IMR-90 (cell line): ENCODE measurements at regions not wholly inside any gene's neighbourhood (a gene's known extent, or its start where the extent isn't known, plus 50 kb on each side); places are given as distances from the start of the nearest gene placed in this dataset.

Experiments
- CHD1 ChIP-seq: IDR thresholded peaks from 2 replicates; pipeline ENCODE4 v1.6.1; 2012; ENCODE audit warnings: low read depth, low read length, improper control_type of control experiment
- MAZ ChIP-seq: IDR thresholded peaks from 2 replicates; pipeline ENCODE4 v1.6.1; 2012; ENCODE audit warnings: low read depth, mild to moderate bottlenecking, low read length, improper control_type of control experiment, moderate library complexity, borderline replicate concordance
- SMC3 ChIP-seq: fragments of 150-350 bp; IDR thresholded peaks from 2 replicates; pipeline ENCODE4 v1.6.1; 2016; ENCODE audit warnings: low read depth, mild to moderate bottlenecking, antibody characterized with exemption, low read length, moderate library complexity
- TF ChIP-seq, protein P1 (sequence below): conservative IDR thresholded peaks from 2 replicates; pipeline ENCODE4 v1.5.1; 2012; ENCODE audit warnings: mild to moderate bottlenecking, low read depth, low read length, improper control_type of control experiment
- TF ChIP-seq, protein P2 (sequence below): fragments of 150-350 bp; IDR thresholded peaks from 2 replicates; pipeline ENCODE4 v1.6.1; 2017; ENCODE audit warnings: mild to moderate bottlenecking, antibody characterized with exemption, low read length, low read depth

DNA sequence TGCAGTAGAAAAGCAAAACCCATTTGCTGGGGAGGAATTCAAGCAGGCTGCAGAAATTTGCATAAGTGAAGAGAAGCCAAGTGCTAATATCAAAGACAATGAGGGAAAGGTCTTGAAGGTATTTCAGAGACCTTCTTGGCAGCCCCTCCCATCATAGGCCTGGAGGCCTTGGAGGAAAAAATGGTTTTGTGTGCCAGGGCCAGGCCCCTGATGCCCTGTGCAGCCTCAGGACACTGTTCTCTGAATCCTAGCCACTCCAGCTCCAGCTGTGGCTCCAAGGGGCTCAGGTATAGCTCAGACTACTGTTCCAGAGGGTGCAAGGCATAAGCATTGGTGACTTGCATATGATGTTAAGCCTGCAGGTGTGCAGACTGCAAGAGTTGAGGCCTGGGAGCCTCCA, 463.2 kb upstream of the ATXN8OS start:
- TF ChIP-seq SMC3, result no peak
- TF ChIP-seq, protein P1, sequence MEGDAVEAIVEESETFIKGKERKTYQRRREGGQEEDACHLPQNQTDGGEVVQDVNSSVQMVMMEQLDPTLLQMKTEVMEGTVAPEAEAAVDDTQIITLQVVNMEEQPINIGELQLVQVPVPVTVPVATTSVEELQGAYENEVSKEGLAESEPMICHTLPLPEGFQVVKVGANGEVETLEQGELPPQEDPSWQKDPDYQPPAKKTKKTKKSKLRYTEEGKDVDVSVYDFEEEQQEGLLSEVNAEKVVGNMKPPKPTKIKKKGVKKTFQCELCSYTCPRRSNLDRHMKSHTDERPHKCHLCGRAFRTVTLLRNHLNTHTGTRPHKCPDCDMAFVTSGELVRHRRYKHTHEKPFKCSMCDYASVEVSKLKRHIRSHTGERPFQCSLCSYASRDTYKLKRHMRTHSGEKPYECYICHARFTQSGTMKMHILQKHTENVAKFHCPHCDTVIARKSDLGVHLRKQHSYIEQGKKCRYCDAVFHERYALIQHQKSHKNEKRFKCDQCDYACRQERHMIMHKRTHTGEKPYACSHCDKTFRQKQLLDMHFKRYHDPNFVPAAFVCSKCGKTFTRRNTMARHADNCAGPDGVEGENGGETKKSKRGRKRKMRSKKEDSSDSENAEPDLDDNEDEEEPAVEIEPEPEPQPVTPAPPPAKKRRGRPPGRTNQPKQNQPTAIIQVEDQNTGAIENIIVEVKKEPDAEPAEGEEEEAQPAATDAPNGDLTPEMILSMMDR, result no peak
- no peak for TF ChIP-seq CHD1
- TF ChIP-seq, protein P2, sequence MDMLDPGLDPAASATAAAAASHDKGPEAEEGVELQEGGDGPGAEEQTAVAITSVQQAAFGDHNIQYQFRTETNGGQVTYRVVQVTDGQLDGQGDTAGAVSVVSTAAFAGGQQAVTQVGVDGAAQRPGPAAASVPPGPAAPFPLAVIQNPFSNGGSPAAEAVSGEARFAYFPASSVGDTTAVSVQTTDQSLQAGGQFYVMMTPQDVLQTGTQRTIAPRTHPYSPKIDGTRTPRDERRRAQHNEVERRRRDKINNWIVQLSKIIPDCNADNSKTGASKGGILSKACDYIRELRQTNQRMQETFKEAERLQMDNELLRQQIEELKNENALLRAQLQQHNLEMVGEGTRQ, result no peak
- no peak for TF ChIP-seq MAZ
